ENCODE measurements at regions not wholly inside any gene's neighbourhood (a gene's known extent, or its start where the extent isn't known, plus 50 kb on each side); places are given as distances from the start of the nearest gene placed in this dataset. TPM values are rescaled to one million over a fixed set of nuclear protein-coding genes. Genes with fewer than 3 reads are reported as not detected.
A peak's percentile ranks its signal among the peaks of the same experiment; 100 is the strongest.

GRCh38 chr5:114310666-114311065, 51.2 kb upstream of the KCNN2 start:
- Histone ChIP-seq H2BK120ac (ENCODE audit: low read depth, low read length) (no peak overlapping the region), H3K56ac (ENCODE audit: low read length) (no peak overlapping the region), H3K36me3 (ENCODE audit: control insufficient read depth, insufficient read depth, low read length) (no peaks in the 10 kb centered on the region), H4K5ac (ENCODE audit: low read length) (no peak overlapping the region), H3K27ac (ENCODE audit: low read depth, low read length) (no peak overlapping the region), H3K4ac (ENCODE audit: low read depth, low read length) (no peak overlapping the region), H3K9ac (ENCODE audit: low read length) (no peak overlapping the region), H4K8ac (ENCODE audit: low read depth, low read length) (no peak overlapping the region), H3K27me3 (ENCODE audit: insufficient read depth, low read length, poor library complexity) (no peaks in the 10 kb centered on the region), H2AK5ac (ENCODE audit: low read length) (no peak overlapping the region), H3K4me3 (ENCODE audit: low read length) (no peak overlapping the region), H3K4me2 (ENCODE audit: low read length) (no peak overlapping the region), H3K4me1 (ENCODE audit: control insufficient read depth, low read depth, low read length) (peaks cover 3% of the 10 kb centered on the region), H2BK15ac (replicated peaks; ENCODE audit: low read depth) (no peak overlapping the region), H3K79me2 (ENCODE audit: control insufficient read depth, insufficient read depth, low read length) (no peaks in the 10 kb centered on the region), H3K79me1 (ENCODE audit: low read length) (no peaks in the 10 kb centered on the region), H3K23ac (ENCODE audit: low read length) (no peak overlapping the region), H3K18ac (ENCODE audit: low read length) (no peak overlapping the region), H2BK5ac (ENCODE audit: low read length) (no peak overlapping the region)
- WGBS (ENCODE audit: extremely low coverage, insufficient coverage, low lambda C conversion rate), result no CpG with 5 or more reads among the region's 2 CpGs
- DNase-seq, result no peak

DNA sequence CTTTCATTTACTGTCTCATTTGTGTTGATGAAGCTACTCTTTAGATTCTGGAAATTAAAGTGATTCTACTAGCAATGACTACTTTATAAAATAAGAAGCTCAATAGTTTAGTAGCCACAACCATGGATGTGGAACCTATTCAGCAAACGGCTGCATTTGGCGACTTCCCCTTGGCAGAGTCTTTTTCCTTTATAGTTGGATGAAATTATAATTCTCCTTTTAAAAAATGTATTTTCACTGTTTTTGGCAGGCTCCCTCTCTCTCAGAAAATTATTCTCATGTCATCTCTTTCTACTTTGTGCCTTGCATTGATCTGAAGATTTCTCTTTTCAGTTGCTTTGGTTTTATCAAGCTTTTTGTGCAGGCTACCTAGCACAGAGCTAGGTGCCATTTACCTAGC, 50.6 kb upstream of the KCNN2 start:
- no peak for DNase-seq
- no peak overlapping the region for H4K5ac ChIP-seq (ENCODE audit: low read length)
- H3K4ac ChIP-seq (ENCODE audit: low read depth, low read length), result no peak overlapping the region
- no peak overlapping the region for H3K4me3 ChIP-seq (ENCODE audit: low read length)
- no peak overlapping the region for H3K9ac ChIP-seq (ENCODE audit: low read length)
- H3K56ac ChIP-seq (ENCODE audit: low read length), result no peak overlapping the region
- no peak overlapping the region for H3K18ac ChIP-seq (ENCODE audit: low read length)
- H4K8ac ChIP-seq (ENCODE audit: low read depth, low read length), result no peak overlapping the region
- no peaks in the 10 kb centered on the region for H3K79me2 ChIP-seq (ENCODE audit: control insufficient read depth, insufficient read depth, low read length)
- H3K36me3 ChIP-seq (ENCODE audit: control insufficient read depth, insufficient read depth, low read length), result no peaks in the 10 kb centered on the region
- no peaks in the 10 kb centered on the region for H3K79me1 ChIP-seq (ENCODE audit: low read length)
- no peaks in the 10 kb centered on the region for H3K27me3 ChIP-seq (ENCODE audit: insufficient read depth, low read length, poor library complexity)
- WGBS (ENCODE audit: extremely low coverage, insufficient coverage, low lambda C conversion rate), result no CpG with 5 or more reads among the region's 2 CpGs
- H2BK5ac ChIP-seq (ENCODE audit: low read length), result no peak overlapping the region
- peaks cover 3% of the 10 kb centered on the region for H3K4me1 ChIP-seq (ENCODE audit: control insufficient read depth, low read depth, low read length)
- H3K23ac ChIP-seq (ENCODE audit: low read length), result no peak overlapping the region
- H3K27ac ChIP-seq (ENCODE audit: low read depth, low read length), result no peak overlapping the region
- no peak overlapping the region for H2AK5ac ChIP-seq (ENCODE audit: low read length)
- H3K4me2 ChIP-seq (ENCODE audit: low read length), result no peak overlapping the region
- H2BK15ac ChIP-seq (replicated peaks; ENCODE audit: low read depth), result no peak overlapping the region
- no peak overlapping the region for H2BK120ac ChIP-seq (ENCODE audit: low read depth, low read length)

- H2BK120ac ChIP-seq (ENCODE audit: low read depth, low read length), result no peak overlapping the region
- H3K27me3 ChIP-seq (ENCODE audit: insufficient read depth, low read length, poor library complexity), result no peaks in the 10 kb centered on the region
- no peak overlapping the region for H2AK5ac ChIP-seq (ENCODE audit: low read length)
- H3K4ac ChIP-seq (ENCODE audit: low read depth, low read length), result no peak overlapping the region
- no peak overlapping the region for H3K27ac ChIP-seq (ENCODE audit: low read depth, low read length)
- H3K79me1 ChIP-seq (ENCODE audit: low read length), result no peaks in the 10 kb centered on the region
- H3K36me3 ChIP-seq (ENCODE audit: control insufficient read depth, insufficient read depth, low read length), result no peaks in the 10 kb centered on the region
- H2BK15ac ChIP-seq (replicated peaks; ENCODE audit: low read depth), result no peak overlapping the region
- H3K4me2 ChIP-seq (ENCODE audit: low read length), result no peak overlapping the region
- no peak overlapping the region for H3K56ac ChIP-seq (ENCODE audit: low read length)
- peaks cover 3% of the 10 kb centered on the region for H3K4me1 ChIP-seq (ENCODE audit: control insufficient read depth, low read depth, low read length)
- H2BK5ac ChIP-seq (ENCODE audit: low read length), result no peak overlapping the region
- no peak overlapping the region for H3K18ac ChIP-seq (ENCODE audit: low read length)
- no peak overlapping the region for H3K23ac ChIP-seq (ENCODE audit: low read length)
- no CpG with 5 or more reads among the region's 1 CpG for WGBS (ENCODE audit: extremely low coverage, insufficient coverage, low lambda C conversion rate)
- no peak overlapping the region for H3K9ac ChIP-seq (ENCODE audit: low read length)
- H4K8ac ChIP-seq (ENCODE audit: low read depth, low read length), result no peak overlapping the region
- H3K79me2 ChIP-seq (ENCODE audit: control insufficient read depth, insufficient read depth, low read length), result no peaks in the 10 kb centered on the region
- DNase-seq, result peak; percentile 70
- H4K5ac ChIP-seq (ENCODE audit: low read length), result no peak overlapping the region
- H3K4me3 ChIP-seq (ENCODE audit: low read length), result no peak overlapping the region
Measured at GRCh38 chr5:114311968-114312367, 49.9 kb upstream of the KCNN2 start.

Small RNA genes lying in the stretch of these regions (small RNA-seq; reads per million reads assigned to genes)
- gene RN7SKP89 (ENCODE audit: insufficient read depth), result not detected
